ENCODE measurements at regions not wholly inside any gene's neighbourhood (a gene's known extent, or its start where the extent isn't known, plus 50 kb on each side); places are given as distances from the start of the nearest gene placed in this dataset.

DNA sequence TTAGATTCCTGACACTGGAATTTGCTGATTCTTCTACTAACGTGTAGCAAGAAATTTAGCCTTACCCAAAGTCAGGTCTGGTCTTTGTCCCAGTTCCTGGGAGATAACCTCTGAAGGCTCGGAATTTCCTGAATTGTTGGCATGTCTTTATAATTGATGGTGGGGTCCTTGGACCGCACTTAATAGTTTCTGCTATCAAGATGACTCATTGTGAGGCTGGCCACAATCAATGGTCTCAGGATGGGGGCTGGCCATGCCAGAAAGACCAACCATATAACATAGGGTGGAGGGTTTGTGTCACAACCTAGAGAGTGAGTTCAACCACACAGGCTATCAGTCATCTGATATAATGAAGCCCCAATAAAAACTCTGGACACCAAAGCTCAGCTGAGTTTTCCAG, 259.7 kb downstream of the DAD1 start:
- Histone ChIP-seq H3K4me1 (ENCODE audit: control insufficient read depth in 3 of 3, insufficient read depth in 2 of 3, low read depth in 1 of 3, low read length in 2 of 3) (no peaks in the 10 kb centered on the region), H3K9me3 (ENCODE audit: control insufficient read depth in 2 of 2, insufficient read depth in 1 of 2, low read depth in 1 of 2, low read length in 1 of 2) (peaks cover 0 to 14% of the 10 kb centered on the region in 2 donors), H3K4me3 (ENCODE audit: low read depth in 1 of 3, low read length in 3 of 3) (no peak overlapping the region), H3K27ac (ENCODE audit: low read depth in 1 of 3, low read length in 2 of 3) (no peak overlapping the region), H3K36me3 (ENCODE audit: control insufficient read depth in 3 of 3, insufficient read depth in 2 of 3, low read depth in 1 of 3, low read length in 3 of 3) (no peaks in the 10 kb centered on the region), H3K27me3 (ENCODE audit: control insufficient read depth in 3 of 3, insufficient read depth in 3 of 3, low read length in 3 of 3) (no peaks in the 10 kb centered on the region)
- WGBS, 3 donors, result 53 to 77% (median 69%) methylated on average over 3 of the region's 3 CpGs
- no peak for FAIRE-seq
- DNase-seq, result no peak

GRCh38 chr14:22325676-22326400, 263.2 kb downstream of the DAD1 start:
- Histone ChIP-seq H3K4me3 (ENCODE audit: low read depth in 1 of 3, low read length in 3 of 3) (no peak overlapping the region), H3K36me3 (ENCODE audit: control insufficient read depth in 3 of 3, insufficient read depth in 2 of 3, low read depth in 1 of 3, low read length in 3 of 3) (no peaks in the 10 kb centered on the region), H3K27me3 (ENCODE audit: control insufficient read depth in 3 of 3, insufficient read depth in 3 of 3, low read length in 3 of 3) (no peaks in the 10 kb centered on the region), H3K9me3 (ENCODE audit: control insufficient read depth in 2 of 2, insufficient read depth in 1 of 2, low read depth in 1 of 2, low read length in 1 of 2) (peaks cover 0 to 14% of the 10 kb centered on the region in 2 donors), H3K27ac (ENCODE audit: low read depth in 1 of 3, low read length in 2 of 3) (no peak overlapping the region), H3K4me1 (ENCODE audit: control insufficient read depth in 3 of 3, insufficient read depth in 2 of 3, low read depth in 1 of 3, low read length in 2 of 3) (no peaks in the 10 kb centered on the region)
- no peak for FAIRE-seq
- DNase-seq, result no peak
- 62 to 84% (median 75%) methylated on average over 2 of the region's 2 CpGs for WGBS, 3 donors

- DNase-seq (no peak), FAIRE-seq (no peak)
- H3K4me1 ChIP-seq (ENCODE audit: control insufficient read depth in 3 of 3, insufficient read depth in 2 of 3, low read depth in 1 of 3, low read length in 2 of 3), result no peaks in the 10 kb centered on the region
- no peak overlapping the region for H3K4me3 ChIP-seq (ENCODE audit: low read depth in 1 of 3, low read length in 3 of 3)
- H3K9me3 ChIP-seq (ENCODE audit: control insufficient read depth in 2 of 2, insufficient read depth in 1 of 2, low read depth in 1 of 2, low read length in 1 of 2), result no peaks in the 10 kb centered on the region
- no peaks in the 10 kb centered on the region for H3K36me3 ChIP-seq (ENCODE audit: control insufficient read depth in 3 of 3, insufficient read depth in 2 of 3, low read depth in 1 of 3, low read length in 3 of 3)
- no peak overlapping the region for H3K27ac ChIP-seq (ENCODE audit: low read depth in 1 of 3, low read length in 2 of 3)
- H3K27me3 ChIP-seq (ENCODE audit: control insufficient read depth in 3 of 3, insufficient read depth in 3 of 3, low read length in 3 of 3), result no peaks in the 10 kb centered on the region
- 39 to 44% (median 42%) methylated on average over 4 of the region's 4 CpGs for WGBS, 3 donors
Observed at GRCh38 chr14:22320362-22320750, 268.7 kb downstream of the DAD1 start.

DNA sequence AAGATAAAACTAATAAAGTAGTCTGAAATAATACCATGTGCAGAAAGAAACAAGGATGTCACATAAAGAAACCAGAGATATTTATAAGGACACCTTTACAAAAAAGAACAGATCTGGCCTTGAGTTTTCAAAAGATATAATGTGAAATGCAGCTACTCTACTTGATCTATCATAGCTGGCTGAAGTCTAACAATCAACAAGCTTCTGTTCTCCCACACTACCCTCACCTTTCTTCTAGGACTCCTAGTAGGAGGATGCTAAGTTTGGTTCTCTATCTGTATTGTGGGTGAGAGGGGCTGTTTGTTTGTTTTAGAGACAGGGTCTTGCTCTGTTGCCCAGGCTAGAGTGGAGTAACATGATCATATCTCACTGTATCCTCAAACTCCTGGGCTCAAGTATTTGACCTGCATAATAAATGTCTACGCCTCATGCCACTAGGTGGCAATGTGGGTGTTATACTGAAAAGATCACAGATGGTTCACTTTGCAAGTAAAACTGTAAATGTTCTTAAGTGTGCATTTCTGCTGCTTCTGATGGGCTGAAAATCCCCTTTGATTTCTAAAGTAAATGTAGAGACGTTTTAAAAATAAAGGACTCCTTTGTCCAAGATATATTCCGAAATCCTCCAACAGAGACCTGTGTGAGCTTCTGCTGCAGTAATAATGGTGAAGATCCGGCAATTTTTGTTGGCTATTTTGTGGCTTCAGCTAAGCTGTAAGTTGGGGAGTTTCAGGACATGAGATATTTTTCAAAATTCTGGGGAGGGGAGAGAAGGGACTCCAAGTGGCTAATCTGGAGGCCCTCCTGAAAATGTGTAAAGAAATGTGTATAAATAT, 269.3 kb downstream of the DAD1 start:
- H3K4me3 ChIP-seq (ENCODE audit: low read depth in 1 of 3, low read length in 3 of 3), result no peak overlapping the region
- H3K27ac ChIP-seq (ENCODE audit: low read depth in 1 of 3, low read length in 2 of 3), result no peak overlapping the region
- no peaks in the 10 kb centered on the region for H3K4me1 ChIP-seq (ENCODE audit: control insufficient read depth in 3 of 3, insufficient read depth in 2 of 3, low read depth in 1 of 3, low read length in 2 of 3)
- no peaks in the 10 kb centered on the region for H3K27me3 ChIP-seq (ENCODE audit: control insufficient read depth in 3 of 3, insufficient read depth in 3 of 3, low read length in 3 of 3)
- H3K36me3 ChIP-seq (ENCODE audit: control insufficient read depth in 3 of 3, insufficient read depth in 2 of 3, low read depth in 1 of 3, low read length in 3 of 3), result no peaks in the 10 kb centered on the region
- peak; percentile 58 to 71 for DNase-seq
- 31 to 36% (median 36%) methylated on average over 4 of the region's 4 CpGs for WGBS, 3 donors
- FAIRE-seq, result no peak
- no peaks in the 10 kb centered on the region for H3K9me3 ChIP-seq (ENCODE audit: control insufficient read depth in 2 of 2, insufficient read depth in 1 of 2, low read depth in 1 of 2, low read length in 1 of 2)

- Histone ChIP-seq H3K36me3 (ENCODE audit: control insufficient read depth in 3 of 3, insufficient read depth in 2 of 3, low read depth in 1 of 3, low read length in 3 of 3) (no peaks in the 10 kb centered on the region), H3K27ac (ENCODE audit: low read depth in 1 of 3, low read length in 2 of 3) (no peak overlapping the region), H3K27me3 (ENCODE audit: control insufficient read depth in 3 of 3, insufficient read depth in 3 of 3, low read length in 3 of 3) (no peaks in the 10 kb centered on the region), H3K4me1 (ENCODE audit: control insufficient read depth in 3 of 3, insufficient read depth in 2 of 3, low read depth in 1 of 3, low read length in 2 of 3) (no peaks in the 10 kb centered on the region), H3K9me3 (ENCODE audit: control insufficient read depth in 2 of 2, insufficient read depth in 1 of 2, low read depth in 1 of 2, low read length in 1 of 2) (no peaks in the 10 kb centered on the region), H3K4me3 (ENCODE audit: low read depth in 1 of 3, low read length in 3 of 3) (no peak overlapping the region)
- no peak for DNase-seq
- 55 to 90% (median 83%) methylated on average over 3 of the region's 3 CpGs for WGBS, 3 donors
- no peak for FAIRE-seq
Observed at GRCh38 chr14:22318951-22319350, 270.1 kb downstream of the DAD1 start.

GRCh38 chr14:22316473-22316872, 272.6 kb downstream of the DAD1 start:
- 95 to 100% (median 100%) methylated on average over 1 of the region's 1 CpG for WGBS, 3 donors
- H3K36me3 ChIP-seq (ENCODE audit: control insufficient read depth in 3 of 3, insufficient read depth in 2 of 3, low read depth in 1 of 3, low read length in 3 of 3), result no peaks in the 10 kb centered on the region
- no peaks in the 10 kb centered on the region for H3K9me3 ChIP-seq (ENCODE audit: control insufficient read depth in 2 of 2, insufficient read depth in 1 of 2, low read depth in 1 of 2, low read length in 1 of 2)
- H3K27ac ChIP-seq (ENCODE audit: low read depth in 1 of 3, low read length in 2 of 3), result no peak overlapping the region
- no peak overlapping the region for H3K4me3 ChIP-seq (ENCODE audit: low read depth in 1 of 3, low read length in 3 of 3)
- FAIRE-seq, result no peak
- no peaks in the 10 kb centered on the region for H3K4me1 ChIP-seq (ENCODE audit: control insufficient read depth in 3 of 3, insufficient read depth in 2 of 3, low read depth in 1 of 3, low read length in 2 of 3)
- H3K27me3 ChIP-seq (ENCODE audit: control insufficient read depth in 3 of 3, insufficient read depth in 3 of 3, low read length in 3 of 3), result no peaks in the 10 kb centered on the region
- DNase-seq, result no peak

- Histone ChIP-seq H3K27me3 (ENCODE audit: control insufficient read depth in 3 of 3, insufficient read depth in 3 of 3, low read length in 3 of 3) (no peaks in the 10 kb centered on the region), H3K4me1 (ENCODE audit: control insufficient read depth in 3 of 3, insufficient read depth in 2 of 3, low read depth in 1 of 3, low read length in 2 of 3) (peaks cover 0 to 3% (median 0%) of the 10 kb centered on the region in 3 donors), H3K27ac (ENCODE audit: low read depth in 1 of 3, low read length in 2 of 3) (no peak overlapping the region), H3K4me3 (ENCODE audit: low read depth in 1 of 3, low read length in 3 of 3) (no peak overlapping the region), H3K36me3 (ENCODE audit: control insufficient read depth in 3 of 3, insufficient read depth in 2 of 3, low read depth in 1 of 3, low read length in 3 of 3) (no peaks in the 10 kb centered on the region), H3K9me3 (ENCODE audit: control insufficient read depth in 2 of 2, insufficient read depth in 1 of 2, low read depth in 1 of 2, low read length in 1 of 2) (no peaks in the 10 kb centered on the region)
- no peak for FAIRE-seq
- no peak for DNase-seq
- 56 to 80% (median 70%) methylated on average over 3 of the region's 3 CpGs for WGBS, 3 donors
Observed at GRCh38 chr14:22315336-22315735, 273.7 kb downstream of the DAD1 start.

- FAIRE-seq (no peak), DNase-seq (peak; percentile 51 to 67)
- WGBS, 3 donors, result 51 to 53% (median 51%) methylated on average over 6 of the region's 6 CpGs
- Histone ChIP-seq H3K36me3 (ENCODE audit: control insufficient read depth in 3 of 3, insufficient read depth in 2 of 3, low read depth in 1 of 3, low read length in 3 of 3) (no peaks in the 10 kb centered on the region), H3K27ac (ENCODE audit: low read depth in 1 of 3, low read length in 2 of 3) (no peak overlapping the region), H3K4me3 (ENCODE audit: low read depth in 1 of 3, low read length in 3 of 3) (no peak overlapping the region), H3K27me3 (ENCODE audit: control insufficient read depth in 3 of 3, insufficient read depth in 3 of 3, low read length in 3 of 3) (no peaks in the 10 kb centered on the region), H3K4me1 (ENCODE audit: control insufficient read depth in 3 of 3, insufficient read depth in 2 of 3, low read depth in 1 of 3, low read length in 2 of 3) (peaks cover 0 to 9% (median 0%) of the 10 kb centered on the region in 3 donors), H3K9me3 (ENCODE audit: control insufficient read depth in 2 of 2, insufficient read depth in 1 of 2, low read depth in 1 of 2, low read length in 1 of 2) (no peaks in the 10 kb centered on the region)
Observed at GRCh38 chr14:22314183-22314820, 274.7 kb downstream of the DAD1 start.
